ENCODE measurements at regions not wholly inside any gene's neighbourhood (a gene's known extent, or its start where the extent isn't known, plus 50 kb on each side); places are given as distances from the start of the nearest gene placed in this dataset.

- DNase-seq: no peak
Observed at GRCh38 chr21:35586305-35586704, 474.0 kb downstream of the SETD4 start.

GRCh38 chr21:35585878-35586277 lies 474.4 kb downstream of the SETD4 start:
- no peak for DNase-seq

- DNase-seq: no peak
Observed at GRCh38 chr21:35585155-35585554, 475.2 kb downstream of the SETD4 start.

GRCh38 chr21:35583566-35584216 lies 476.6 kb downstream of the SETD4 start:
- no peak for DNase-seq

GRCh38 chr21:35582731-35583130 lies 477.6 kb downstream of the SETD4 start:
- DNase-seq: no peak

- DNase-seq: no peak
Observed at GRCh38 chr21:35581640-35582039, 478.7 kb downstream of the SETD4 start.

- no peak for DNase-seq
Observed at GRCh38 chr21:35579520-35580293, 480.6 kb downstream of the SETD4 start.

- no peak for DNase-seq
Observed at GRCh38 chr21:35578831-35579471, 481.4 kb downstream of the SETD4 start.

- no peak for DNase-seq
Observed at GRCh38 chr21:35578347-35578782, 482.0 kb downstream of the SETD4 start.

GRCh38 chr21:35575280-35575915 lies 484.9 kb downstream of the SETD4 start:
- peak; percentile 9 for DNase-seq

- DNase-seq: no peak
Observed at GRCh38 chr21:35573472-35574374, 486.6 kb downstream of the SETD4 start.

- no peak for DNase-seq
Observed at GRCh38 chr21:35571910-35572309, 488.4 kb downstream of the SETD4 start.

GRCh38 chr21:35568643-35569042 lies 491.7 kb downstream of the SETD4 start:
- DNase-seq: no peak

GRCh38 chr21:35566874-35567273 lies 493.5 kb downstream of the SETD4 start:
- no peak for DNase-seq

GRCh38 chr21:35565204-35565611 lies 495.1 kb downstream of the SETD4 start:
- DNase-seq: no peak

GRCh38 chr21:35563885-35564451 lies 496.4 kb downstream of the SETD4 start:
- peak; percentile 36 for DNase-seq

GRCh38 chr21:35562876-35563275 lies 497.4 kb downstream of the SETD4 start:
- DNase-seq: no peak

- DNase-seq: no peak
Observed at GRCh38 chr21:35561116-35561515, 499.2 kb downstream of the SETD4 start.

GRCh38 chr21:35559829-35560225 lies 500.5 kb downstream of the SETD4 start:
- DNase-seq: no peak

- DNase-seq: no peak
Observed at GRCh38 chr21:35559128-35559828, 501.0 kb downstream of the SETD4 start.

GRCh38 chr21:35556536-35556935 lies 503.8 kb downstream of the SETD4 start:
- DNase-seq: no peak
